Progenitor cell of endocrine pancreas (in vitro differentiated cells): ENCODE measurements at regions not wholly inside any gene's neighbourhood (a gene's known extent, or its start where the extent isn't known, plus 50 kb on each side); places are given as distances from the start of the nearest gene placed in this dataset.

Experiments used
- DNase-seq: peaks from one replicate; pipeline ENCODE4 v3.0.0; 2021; ENCODE audit warnings: low spot score; ENCODE audit not compliant: unreplicated experiment
- H3K27ac Mint-ChIP-seq: 2 replicates; pipeline ENCODE4 v1.8.0; 2021; ENCODE audit warnings: mild to moderate bottlenecking, moderate library complexity, mixed read lengths
- H3K27me3 Mint-ChIP-seq: 2 replicates; pipeline ENCODE4 v1.8.0; 2021; ENCODE audit warnings: mixed read lengths
- H3K36me3 Mint-ChIP-seq: 2 replicates; pipeline ENCODE4 v1.8.0; 2022; ENCODE audit warnings: mixed read lengths; ENCODE audit not compliant: insufficient read depth
- H3K4me1 Mint-ChIP-seq: 2 replicates; pipeline ENCODE4 v1.8.0; 2021; ENCODE audit warnings: low read depth, mixed read lengths
- H3K4me3 Mint-ChIP-seq: 2 replicates; pipeline ENCODE4 v1.8.0; 2021; ENCODE audit warnings: low read depth, mild to moderate bottlenecking, moderate library complexity, mixed read lengths
- H3K9me3 Mint-ChIP-seq: 2 replicates; pipeline ENCODE4 v1.8.0; 2021; ENCODE audit warnings: low read depth, mixed read lengths
- CTCF ChIP-seq: fragments of 200-600 bp; sonication (generic); IDR thresholded peaks from one replicate; pipeline ENCODE4 v1.5.0; 2021; ENCODE audit warnings: antibody characterized with exemption, mild to moderate bottlenecking; ENCODE audit not compliant: unreplicated experiment

- no peak for DNase-seq
- Mint-ChIP-seq H3K36me3 (no peaks in the 10 kb centered on the region), H3K4me3 (no peak overlapping the region), H3K27me3 (no peaks in the 10 kb centered on the region), H3K27ac (no peak overlapping the region), H3K9me3 (peaks cover 4% of the 10 kb centered on the region), H3K4me1 (no peaks in the 10 kb centered on the region)
- TF ChIP-seq CTCF, result no peak
These were observed 271.2 kb downstream of the RAB28 start for GRCh38 chr4:13212936-13213335.

- TF ChIP-seq CTCF, result no peak
- H3K9me3 Mint-ChIP-seq, result no peaks in the 10 kb centered on the region
- no peak for DNase-seq
- H3K27ac Mint-ChIP-seq, result no peak overlapping the region
- H3K36me3 Mint-ChIP-seq, result no peaks in the 10 kb centered on the region
- no peaks in the 10 kb centered on the region for H3K27me3 Mint-ChIP-seq
- H3K4me1 Mint-ChIP-seq, result no peaks in the 10 kb centered on the region
- H3K4me3 Mint-ChIP-seq, result no peak overlapping the region
These were observed 274.5 kb downstream of the RAB28 start for GRCh38 chr4:13209600-13209999.

GRCh38 chr4:13208558-13209193 lies 275.5 kb downstream of the RAB28 start:
- Mint-ChIP-seq H3K27me3 (no peaks in the 10 kb centered on the region), H3K4me3 (no peak overlapping the region), H3K36me3 (no peaks in the 10 kb centered on the region), H3K4me1 (no peaks in the 10 kb centered on the region), H3K9me3 (no peaks in the 10 kb centered on the region), H3K27ac (no peak overlapping the region)
- DNase-seq, result no peak
- TF ChIP-seq CTCF, result no peak

- Mint-ChIP-seq H3K9me3 (no peaks in the 10 kb centered on the region), H3K4me1 (no peaks in the 10 kb centered on the region), H3K4me3 (no peak overlapping the region), H3K27ac (no peak overlapping the region), H3K36me3 (no peaks in the 10 kb centered on the region), H3K27me3 (no peaks in the 10 kb centered on the region)
- no peak for DNase-seq
- no peak for TF ChIP-seq CTCF
These were observed 276.9 kb downstream of the RAB28 start for GRCh38 chr4:13207226-13207625.

GRCh38 chr4:13203101-13203500 lies 281.0 kb downstream of the RAB28 start:
- no peak for TF ChIP-seq CTCF
- H3K27ac Mint-ChIP-seq, result no peak overlapping the region
- DNase-seq, result no peak
- no peak overlapping the region for H3K4me3 Mint-ChIP-seq
- no peaks in the 10 kb centered on the region for H3K4me1 Mint-ChIP-seq
- H3K9me3 Mint-ChIP-seq, result no peaks in the 10 kb centered on the region
- H3K36me3 Mint-ChIP-seq, result no peaks in the 10 kb centered on the region
- H3K27me3 Mint-ChIP-seq, result no peaks in the 10 kb centered on the region
